Endothelial cell of umbilical vein (primary cell): ENCODE measurements at regions not wholly inside any gene's neighbourhood (a gene's known extent, or its start where the extent isn't known, plus 50 kb on each side); places are given as distances from the start of the nearest gene placed in this dataset.

Experiments used
- BruUV-seq: library from RNA; stranded (reverse); fragments of 400-500 nt; replicated peaks from 2 replicates; lab custom pipeline; 2021; lab: Mats Ljungman, UMichigan
- CTCF ChIA-PET: fragments of 300-600, 350-600 bp; sonication (Branson Sonifier 250); formaldehyde crosslinking; loops from one replicate; lab custom pipeline; 2021; ENCODE audit warnings: antibody characterized with exemption, inconsistent platforms; lab: Charles Lee
- POLR2A ChIA-PET: fragments of 300-600, 350-600 bp; sonication (Branson Sonifier 250); formaldehyde crosslinking; loops from one replicate; lab custom pipeline; 2021; ENCODE audit warnings: antibody characterized with exemption, inconsistent platforms; lab: Charles Lee
- DNase-seq: peaks from one replicate; pipeline ENCODE4 v3.0.0-alpha.2; 2011; ENCODE audit warnings: low read depth, low spot score
- FAIRE-seq: peaks from 2 replicates; lab custom pipeline; 2011; peaks lifted over from hg19 to GRCh38; lab: Jason Lieb, UNC
- H2AFZ ChIP-seq: 2 replicates; pipeline ENCODE4 v1.6.0; 2012; ENCODE audit warnings: low read depth, low read length, control low read depth, inconsistent platforms
- H3K27ac ChIP-seq: 2 replicates; pipeline ENCODE4 v1.5.1; 2011; ENCODE audit warnings: low read depth, mild to moderate bottlenecking, control low read depth, low read length, moderate library complexity; ENCODE audit not compliant: insufficient read depth
- H3K27me3 ChIP-seq, 2 experiments: 2 replicates each; pipeline versions ENCODE4 v1.6.0 to v1.6.1; 2011; ENCODE audit warnings: low read length in 2 of 2, mixed read lengths in 1 of 2; ENCODE audit not compliant: control insufficient read depth in 2 of 2, insufficient read depth in 2 of 2
- H3K36me3 ChIP-seq, 2 experiments: 2 replicates in 1 of 2; 3 replicates in 1 of 2; pipeline ENCODE4 v1.5.1; 2011; ENCODE audit warnings: low read length in 2 of 2, mild to moderate bottlenecking in 1 of 2, moderate library complexity in 1 of 2; ENCODE audit not compliant: control insufficient read depth in 2 of 2, insufficient read depth in 2 of 2; ENCODE audit errors: extremely low read depth in 1 of 2
- H3K4me1 ChIP-seq: 3 replicates; pipeline ENCODE4 v1.5.1; 2011; ENCODE audit warnings: mild to moderate bottlenecking, low read length; ENCODE audit not compliant: control insufficient read depth, insufficient read depth; ENCODE audit errors: extremely low read depth
- H3K4me2 ChIP-seq: 2 replicates; pipeline ENCODE4 v1.6.1; 2011; ENCODE audit warnings: low read length, control low read depth, mixed read lengths; ENCODE audit not compliant: insufficient read depth
- H3K4me3 ChIP-seq, 3 experiments: fragments of 200-600 bp in 1 of 3; sonication (generic), shearing (Covaris generic) in 1 of 3; replicated peaks in 1 of 3; 2 replicates each; pipeline ENCODE4 v1.5.1; 2011 to 2016; ENCODE audit warnings: control low read depth in 3 of 3, low read length in 3 of 3, mild to moderate bottlenecking in 2 of 3, inconsistent platforms in 1 of 3, low read depth in 1 of 3, moderate library complexity in 1 of 3; ENCODE audit not compliant: insufficient read depth in 1 of 3
- H3K79me2 ChIP-seq: 2 replicates; pipeline ENCODE4 v1.6.0; 2012; ENCODE audit warnings: low read length, inconsistent platforms; ENCODE audit not compliant: control insufficient read depth, insufficient read depth
- H3K9ac ChIP-seq: replicated peaks from 2 replicates; pipeline ENCODE3; 2011; ENCODE audit warnings: low read length, control low read depth; ENCODE audit not compliant: insufficient read depth; ENCODE audit errors: extremely low read depth
- H3K9me1 ChIP-seq: replicated peaks from 3 replicates; pipeline ENCODE4 v1.6.0; 2011; ENCODE audit warnings: mild to moderate bottlenecking, low read length; ENCODE audit not compliant: control insufficient read depth, insufficient read depth; ENCODE audit errors: extremely low read depth
- H3K9me3 ChIP-seq: replicated peaks from 2 replicates; pipeline ENCODE4 v1.5.1; 2012; ENCODE audit warnings: low read length, inconsistent platforms; ENCODE audit not compliant: control insufficient read depth, insufficient read depth
- H4K20me1 ChIP-seq: replicated peaks from 2 replicates; pipeline ENCODE3; 2011; ENCODE audit warnings: mild to moderate bottlenecking, low read length; ENCODE audit not compliant: control insufficient read depth, insufficient read depth; ENCODE audit errors: extremely low read depth
- EZH2 ChIP-seq: IDR thresholded peaks from 2 replicates; pipeline ENCODE4 v1.6.1; 2012; ENCODE audit warnings: borderline replicate concordance, low read depth, mild to moderate bottlenecking, moderate library complexity, low read length, inconsistent platforms; ENCODE audit not compliant: severe bottlenecking
- FOS ChIP-seq: IDR thresholded peaks from 2 replicates; pipeline ENCODE4 v1.6.1; 2011; ENCODE audit warnings: mild to moderate bottlenecking, low read length, moderate library complexity, borderline replicate concordance; ENCODE audit not compliant: insufficient read depth
- GATA2 ChIP-seq: IDR thresholded peaks from 2 replicates; pipeline ENCODE4 v1.7.0; 2011; ENCODE audit warnings: low read depth, mild to moderate bottlenecking, moderate library complexity, mixed read lengths, low read length; ENCODE audit not compliant: insufficient read length, insufficient read depth
- JUN ChIP-seq: IDR thresholded peaks from 2 replicates; pipeline ENCODE4 v1.6.1; 2011; ENCODE audit warnings: borderline replicate concordance, low read depth; ENCODE audit not compliant: insufficient read length, insufficient read depth
- MAX ChIP-seq: IDR thresholded peaks from 2 replicates; pipeline ENCODE4 v1.6.1; 2011; ENCODE audit not compliant: insufficient read depth, insufficient read length
- MYC ChIP-seq: IDR thresholded peaks from one replicate; pipeline ENCODE4 v1.6.1; 2011; ENCODE audit warnings: mild to moderate bottlenecking, low read depth, low read length
- POLR2A ChIP-seq: IDR thresholded peaks from 2 replicates; pipeline ENCODE4 v1.6.1; 2012; ENCODE audit warnings: low read depth, mild to moderate bottlenecking, control low read depth, low read length
- POLR2AphosphoS5 ChIP-seq: IDR thresholded peaks from 2 replicates; pipeline ENCODE4 v1.6.1; 2012; ENCODE audit warnings: low read depth, mild to moderate bottlenecking, control low read depth, low read length, moderate library complexity; ENCODE audit not compliant: insufficient read depth
- dilution Hi-C: fragments of 300-500 bp; cut with MboI; formaldehyde crosslinking; loops from one replicate; pipeline ENCODE4 v1.15.0; 2019; ENCODE audit warnings: low sequenced_read_pairs; ENCODE audit not compliant: extremely low pct_ligation_motif_present
- intact Hi-C: fragments of 100-400 bp; cut with micrococcal nuclease; formaldehyde crosslinking; loops from one replicate; pipeline ENCODE4 v1.10.0; 2022
- TF ChIP-seq, protein P1 (sequence below), 2 donors: IDR thresholded peaks; 1 replicate in 1 of 2; 2 replicates in 1 of 2; pipeline ENCODE4 v1.5.1; 2011; ENCODE audit warnings: low read length in 2 of 2, mild to moderate bottlenecking in 2 of 2, moderate library complexity in 2 of 2, control low read depth in 1 of 2, inconsistent platforms in 1 of 2, low read depth in 1 of 2; ENCODE audit not compliant: insufficient read depth in 1 of 2; ENCODE audit errors: extremely low read depth in 1 of 2

GRCh38 chr10:20405050-20405449, 492.1 kb downstream of the NEBL start:
- ChIA-PET CTCF (no interaction called here), POLR2A (no interaction called here)
- H3K9me3 ChIP-seq = peaks cover 4% of the 10 kb centered on the region
- intact Hi-C loops (no loop called here), dilution Hi-C loops (no loop called here)
- H3K36me3 ChIP-seq = no peaks in the 10 kb centered on the region
- H3K27me3 ChIP-seq = no peaks in the 10 kb centered on the region
- H3K27ac ChIP-seq = no peak overlapping the region
- no peak overlapping the region for H2AFZ ChIP-seq
- no peaks in the 10 kb centered on the region for H3K79me2 ChIP-seq
- no peaks in the 10 kb centered on the region for H3K9me1 ChIP-seq
- no peak overlapping the region for H3K9ac ChIP-seq
- no peak overlapping the region for H3K4me3 ChIP-seq
- FAIRE-seq (no peak), DNase-seq (no peak)
- H4K20me1 ChIP-seq = no peaks in the 10 kb centered on the region
- TF ChIP-seq EZH2 (no peak), MYC (no peak), GATA2 (no peak), POLR2A (no peak), POLR2AphosphoS5 (no peak), MAX (no peak), FOS (no peak), JUN (no peak)
- TF ChIP-seq, protein P1, sequence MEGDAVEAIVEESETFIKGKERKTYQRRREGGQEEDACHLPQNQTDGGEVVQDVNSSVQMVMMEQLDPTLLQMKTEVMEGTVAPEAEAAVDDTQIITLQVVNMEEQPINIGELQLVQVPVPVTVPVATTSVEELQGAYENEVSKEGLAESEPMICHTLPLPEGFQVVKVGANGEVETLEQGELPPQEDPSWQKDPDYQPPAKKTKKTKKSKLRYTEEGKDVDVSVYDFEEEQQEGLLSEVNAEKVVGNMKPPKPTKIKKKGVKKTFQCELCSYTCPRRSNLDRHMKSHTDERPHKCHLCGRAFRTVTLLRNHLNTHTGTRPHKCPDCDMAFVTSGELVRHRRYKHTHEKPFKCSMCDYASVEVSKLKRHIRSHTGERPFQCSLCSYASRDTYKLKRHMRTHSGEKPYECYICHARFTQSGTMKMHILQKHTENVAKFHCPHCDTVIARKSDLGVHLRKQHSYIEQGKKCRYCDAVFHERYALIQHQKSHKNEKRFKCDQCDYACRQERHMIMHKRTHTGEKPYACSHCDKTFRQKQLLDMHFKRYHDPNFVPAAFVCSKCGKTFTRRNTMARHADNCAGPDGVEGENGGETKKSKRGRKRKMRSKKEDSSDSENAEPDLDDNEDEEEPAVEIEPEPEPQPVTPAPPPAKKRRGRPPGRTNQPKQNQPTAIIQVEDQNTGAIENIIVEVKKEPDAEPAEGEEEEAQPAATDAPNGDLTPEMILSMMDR (IDR thresholded peaks at IDR 0.05; ENCODE audit: extremely low read depth in 1 of 2, insufficient read depth in 1 of 2, low read depth in 1 of 2, low read length in 2 of 2) = no peak
- BruUV-seq = no TSS peak
- no peaks in the 10 kb centered on the region for H3K4me1 ChIP-seq
- no peak overlapping the region for H3K4me2 ChIP-seq
